IMR-90 (cell line): ENCODE measurements at regions not wholly inside any gene's neighbourhood (a gene's known extent, or its start where the extent isn't known, plus 50 kb on each side); places are given as distances from the start of the nearest gene placed in this dataset.

Experiments
- ATAC-seq: fragments of 200-7000 bp; cut with Tn5 transposase; 2 replicates; pipeline ENCODE4 v1.9.1; 2020; ENCODE audit warnings: low read depth, mild to moderate bottlenecking, moderate library complexity
- BruUV-seq: library from RNA; stranded (reverse); fragments of 400-500 nt; replicated peaks from 2 replicates; lab custom pipeline; 2021; lab: Mats Ljungman, UMichigan
- CTCF ChIA-PET: fragments of 300-600 bp; formaldehyde crosslinking; extraction: SDS; loops from one replicate; lab custom pipeline; 2021; ENCODE audit warnings: antibody characterized with exemption; lab: Yijun Ruan, JAX
- POLR2A ChIA-PET: fragments of 300-600 bp; sonication (Branson Sonifier 250); formaldehyde crosslinking; loops from one replicate; lab custom pipeline; 2022; ENCODE audit warnings: antibody characterized with exemption; ENCODE audit not compliant: unreplicated experiment; lab: Charles Lee
- DNase-seq: peaks from one replicate; pipeline ENCODE4 v3.0.0; 2013
- H2AFZ ChIP-seq: replicated peaks from 2 replicates; pipeline ENCODE3; 2013; ENCODE audit warnings: low read length, mild to moderate bottlenecking; ENCODE audit not compliant: poor library complexity
- H2AK5ac ChIP-seq: 2 replicates; pipeline ENCODE4 v1.6.1; 2013; ENCODE audit warnings: low read depth, low read length, inconsistent platforms
- H2AK9ac ChIP-seq: replicated peaks from 2 replicates; pipeline ENCODE3; 2013; ENCODE audit warnings: mild to moderate bottlenecking, low read depth, low read length, moderate library complexity; ENCODE audit not compliant: poor library complexity
- H2BK120ac ChIP-seq: 2 replicates; pipeline ENCODE4 v1.6.1; 2013; ENCODE audit warnings: low read depth, low read length, inconsistent platforms
- H2BK15ac ChIP-seq: 3 replicates; pipeline ENCODE4 v1.6.1; 2013; ENCODE audit warnings: low read depth, low read length, inconsistent platforms
- H2BK20ac ChIP-seq: 2 replicates; pipeline ENCODE4 v1.6.1; 2013; ENCODE audit warnings: low read depth, mild to moderate bottlenecking, inconsistent platforms, low read length, moderate library complexity
- H2BK5ac ChIP-seq: 2 replicates; pipeline ENCODE4 v1.6.1; 2013; ENCODE audit warnings: mild to moderate bottlenecking, low read depth, low read length, inconsistent platforms; ENCODE audit not compliant: poor library complexity, severe bottlenecking
- H3K14ac ChIP-seq: replicated peaks from 2 replicates; pipeline ENCODE4 v1.6.1; 2013; ENCODE audit warnings: low read depth, low read length, inconsistent platforms
- H3K18ac ChIP-seq: 2 replicates; pipeline ENCODE4 v1.6.1; 2013; ENCODE audit warnings: low read depth, low read length, control low read depth
- H3K23ac ChIP-seq: 2 replicates; pipeline ENCODE4 v1.6.1; 2013; ENCODE audit warnings: low read depth, low read length, inconsistent platforms
- H3K27ac ChIP-seq: 2 replicates; pipeline ENCODE4 v1.5.1; 2013; ENCODE audit warnings: mild to moderate bottlenecking, control low read depth, low read length; ENCODE audit not compliant: insufficient read depth
- H3K27me3 ChIP-seq: 2 replicates; pipeline ENCODE4 v1.6.1; 2013; ENCODE audit warnings: low read length; ENCODE audit not compliant: control insufficient read depth, insufficient read depth
- H3K36me3 ChIP-seq: 2 replicates; pipeline ENCODE4 v1.6.1; 2013; ENCODE audit warnings: low read length, mixed read lengths; ENCODE audit not compliant: control insufficient read depth, insufficient read depth
- H3K4ac ChIP-seq: 2 replicates; pipeline ENCODE4 v1.6.1; 2013; ENCODE audit warnings: low read depth, low read length, inconsistent platforms
- H3K4me1 ChIP-seq: 2 replicates; pipeline ENCODE4 v1.6.1; 2013; ENCODE audit warnings: low read length, mixed read lengths; ENCODE audit not compliant: control insufficient read depth, insufficient read depth
- H3K4me2 ChIP-seq: 2 replicates; pipeline ENCODE4 v1.6.1; 2013; ENCODE audit warnings: low read depth, mild to moderate bottlenecking, control low read depth, low read length, moderate library complexity
- H3K4me3 ChIP-seq: 2 replicates; pipeline ENCODE4 v1.5.1; 2013; ENCODE audit warnings: low read depth, mild to moderate bottlenecking, control low read depth, low read length, moderate library complexity; ENCODE audit not compliant: insufficient read depth
- H3K56ac ChIP-seq: 2 replicates; pipeline ENCODE4 v1.6.1; 2013; ENCODE audit warnings: low read length, inconsistent platforms; ENCODE audit not compliant: insufficient read depth; ENCODE audit errors: extremely low read depth
- H3K79me1 ChIP-seq, 2 experiments: 2 replicates each; pipeline ENCODE4 v1.6.1; 2013; ENCODE audit warnings: low read length in 2 of 2, inconsistent platforms in 1 of 2, low read depth in 1 of 2
- H3K9ac ChIP-seq: 2 replicates; pipeline ENCODE4 v1.6.1; 2013; ENCODE audit warnings: low read depth, low read length, control low read depth
- H3K9me1 ChIP-seq: 2 replicates; pipeline ENCODE4 v1.6.1; 2013; ENCODE audit warnings: low read length, inconsistent platforms; ENCODE audit not compliant: insufficient read depth
- H3K9me3 ChIP-seq: 2 replicates; pipeline ENCODE4 v1.6.1; 2013; ENCODE audit warnings: low read length; ENCODE audit not compliant: control insufficient read depth, insufficient read depth
- H4K20me1 ChIP-seq: 2 replicates; pipeline ENCODE4 v1.6.1; 2013; ENCODE audit warnings: low read length, inconsistent platforms; ENCODE audit not compliant: insufficient read depth
- H4K5ac ChIP-seq: 2 replicates; pipeline ENCODE4 v1.6.1; 2013; ENCODE audit warnings: mild to moderate bottlenecking, low read depth, low read length, control low read depth
- H4K8ac ChIP-seq, 2 experiments: 2 replicates each; pipeline ENCODE4 v1.6.1; 2013; ENCODE audit warnings: low read depth in 2 of 2, low read length in 2 of 2, control low read depth in 1 of 2, inconsistent platforms in 1 of 2
- H4K91ac ChIP-seq: 2 replicates; pipeline ENCODE4 v1.6.1; 2013; ENCODE audit warnings: low read depth, low read length, inconsistent platforms; ENCODE audit not compliant: insufficient read depth
- BHLHE40 ChIP-seq: fragments of 150-350 bp; IDR thresholded peaks from 2 replicates; pipeline ENCODE4 v1.6.1; 2016; ENCODE audit warnings: mild to moderate bottlenecking, low read depth, low read length
- CEBPB ChIP-seq: IDR thresholded peaks from 2 replicates; pipeline ENCODE4 v1.6.1; 2012; ENCODE audit warnings: low read depth, low read length, improper control_type of control experiment
- CHD1 ChIP-seq: IDR thresholded peaks from 2 replicates; pipeline ENCODE4 v1.6.1; 2012; ENCODE audit warnings: low read depth, low read length, improper control_type of control experiment
- FOS ChIP-seq: fragments of 150-350 bp; IDR thresholded peaks from 2 replicates; pipeline ENCODE4 v1.6.1; 2016; ENCODE audit warnings: low read depth, low read length
- MAFK ChIP-seq: IDR thresholded peaks from 2 replicates; pipeline ENCODE4 v1.6.1; 2012; ENCODE audit warnings: low read depth, low read length, improper control_type of control experiment
- MAZ ChIP-seq: IDR thresholded peaks from 2 replicates; pipeline ENCODE4 v1.6.1; 2012; ENCODE audit warnings: low read depth, mild to moderate bottlenecking, low read length, improper control_type of control experiment, moderate library complexity, borderline replicate concordance
- MXI1 ChIP-seq: IDR thresholded peaks from 2 replicates; pipeline ENCODE4 v1.6.1; 2012; ENCODE audit warnings: low read depth, mild to moderate bottlenecking, low read length, moderate library complexity, borderline replicate concordance
- NFE2L2 ChIP-seq: fragments of 150-350 bp; IDR thresholded peaks from 2 replicates; pipeline ENCODE4 v1.6.1; 2016; ENCODE audit warnings: low read depth, mild to moderate bottlenecking, low read length
- POLR2A ChIP-seq: IDR thresholded peaks from 2 replicates; pipeline ENCODE4 v1.6.1; 2012; ENCODE audit warnings: mild to moderate bottlenecking, low read depth, low read length
- RAD21 ChIP-seq: IDR thresholded peaks from 2 replicates; pipeline ENCODE4 v1.6.1; 2012; ENCODE audit warnings: low read length, improper control_type of control experiment
- RCOR1 ChIP-seq: IDR thresholded peaks from 2 replicates; pipeline ENCODE4 v1.6.1; 2012; ENCODE audit warnings: mild to moderate bottlenecking, low read length, improper control_type of control experiment; ENCODE audit not compliant: insufficient replicate concordance
- RFX5 ChIP-seq: IDR thresholded peaks from 2 replicates; pipeline ENCODE4 v1.8.0; 2012; ENCODE audit warnings: low read depth, mild to moderate bottlenecking, low read length, moderate library complexity
- SMC3 ChIP-seq: fragments of 150-350 bp; IDR thresholded peaks from 2 replicates; pipeline ENCODE4 v1.6.1; 2016; ENCODE audit warnings: low read depth, mild to moderate bottlenecking, antibody characterized with exemption, low read length, moderate library complexity
- WGBS, 2 experiments: methylation state at CpG; one replicate each; pipeline versions ENCODE4 v1.1.5 to v1.1.7; 2013; ENCODE audit warnings: missing lambda C conversion rate in 2 of 2; ENCODE audit not compliant: insufficient read length in 1 of 2; ENCODE audit errors: extremely low coverage in 2 of 2; 5-methylcytosine and 5-hydroxymethylcytosine counted together
- dilution Hi-C: fragments of 300-500 bp; cut with HindIII; formaldehyde crosslinking; loops from one replicate; pipeline ENCODE4 v1.14.3; 2018; ENCODE audit warnings: low sequenced_read_pairs; ENCODE audit not compliant: unreplicated experiment
- in situ Hi-C: fragments of 300-500 bp; cut with MboI; formaldehyde crosslinking; loops from 3 replicates; pipeline ENCODE4 v1.14.3; 2019; ENCODE audit warnings: low sequenced_read_pairs, inconsistent platforms, mixed read lengths
- intact Hi-C: fragments of 100-400 bp; cut with micrococcal nuclease; formaldehyde crosslinking; loops from 2 replicates; pipeline ENCODE4 v1.10.0; 2022
- TF ChIP-seq, protein P1 (sequence below): fragments of 150-350 bp; IDR thresholded peaks from 2 replicates; pipeline ENCODE4 v1.6.1; 2016; ENCODE audit warnings: low read depth, mild to moderate bottlenecking, low read length, moderate library complexity, borderline replicate concordance
- TF ChIP-seq, protein P2 (sequence below): conservative IDR thresholded peaks from 2 replicates; pipeline ENCODE4 v1.5.1; 2012; ENCODE audit warnings: mild to moderate bottlenecking, low read depth, low read length, improper control_type of control experiment
- TF ChIP-seq, protein P3 (sequence below): fragments of 150-350 bp; IDR thresholded peaks from 2 replicates; pipeline ENCODE4 v1.6.1; 2017; ENCODE audit warnings: mild to moderate bottlenecking, antibody characterized with exemption, low read length, low read depth

DNA sequence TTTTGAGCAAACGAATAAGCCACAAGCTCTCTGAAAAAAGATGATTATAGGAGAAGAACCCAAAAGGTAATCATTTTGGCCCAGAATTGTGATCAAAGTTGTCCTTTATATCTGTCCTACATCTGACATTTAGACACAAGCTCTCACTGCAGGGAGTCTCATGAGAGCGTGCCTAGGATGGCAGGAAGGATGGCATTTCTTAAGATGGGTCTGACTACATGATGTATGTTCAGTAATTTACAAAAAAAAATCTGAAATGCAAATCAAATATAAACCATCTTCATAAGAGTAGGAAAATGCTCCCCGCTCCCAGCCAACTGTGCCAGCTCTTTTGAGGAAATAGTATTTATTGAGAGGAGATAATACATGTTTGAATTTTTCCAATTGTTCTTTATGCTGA, 81.0 kb upstream of the MBNL2 start:
- peak overlapping the region; percentile 78; the same call in 1 of the 3 replicates for H2BK15ac ChIP-seq
- no peaks in the 10 kb centered on the region for H3K9me3 ChIP-seq
- in situ Hi-C loops, result no loop called here
- peak overlapping the region; percentile 70; the same call in 1 of the 2 replicates for H3K23ac ChIP-seq
- H3K18ac ChIP-seq, result peak overlapping the region; percentile 90
- peak overlapping the region; percentile 58 for H3K14ac ChIP-seq
- no peaks in the 10 kb centered on the region for H3K27me3 ChIP-seq
- ChIA-PET CTCF (interaction anchor here (0.7 to 1.3 kb wide), 8 partner anchors 31 to 1161 kb away, joined by 3 to 4 read pairs (median 3); no protein-coding TSS in a partner anchor), POLR2A (interaction anchor here (0.6 kb wide), 1 partner anchor 26 kb away, joined by 3 read pairs; no protein-coding TSS in a partner anchor)
- H2AK5ac ChIP-seq, result peak overlapping the region; percentile 80
- H3K4ac ChIP-seq, result peak overlapping the region; percentile 87
- no peak overlapping the region for H2AFZ ChIP-seq
- H4K91ac ChIP-seq, result peak overlapping the region; percentile 82
- H2BK120ac ChIP-seq, result peak overlapping the region; percentile 94
- H3K79me1 ChIP-seq, result no peaks in the 10 kb centered on the region
- no CpG with 5 or more reads among the region's 3 CpGs for WGBS, 2 experiments
- ATAC-seq (peak; percentile 12; the same call in 1 of the 2 replicates), DNase-seq (no peak)
- H2BK5ac ChIP-seq, result peak overlapping the region; percentile 66
- H3K27ac ChIP-seq, result peak overlapping the region; percentile 81; the same call in 1 of the 2 replicates
- peaks cover 13% of the 10 kb centered on the region for H3K4me1 ChIP-seq
- H3K36me3 ChIP-seq, result no peaks in the 10 kb centered on the region
- TF ChIP-seq RAD21, result no peak
- TF ChIP-seq FOS, result no peak
- no peak for TF ChIP-seq NFE2L2
- no peak for TF ChIP-seq MAZ
- TF ChIP-seq MAFK, result no peak
- TF ChIP-seq CHD1, result no peak
- TF ChIP-seq RFX5, result no peak
- no peak for TF ChIP-seq BHLHE40
- no peak for TF ChIP-seq MXI1
- TF ChIP-seq, protein P1, sequence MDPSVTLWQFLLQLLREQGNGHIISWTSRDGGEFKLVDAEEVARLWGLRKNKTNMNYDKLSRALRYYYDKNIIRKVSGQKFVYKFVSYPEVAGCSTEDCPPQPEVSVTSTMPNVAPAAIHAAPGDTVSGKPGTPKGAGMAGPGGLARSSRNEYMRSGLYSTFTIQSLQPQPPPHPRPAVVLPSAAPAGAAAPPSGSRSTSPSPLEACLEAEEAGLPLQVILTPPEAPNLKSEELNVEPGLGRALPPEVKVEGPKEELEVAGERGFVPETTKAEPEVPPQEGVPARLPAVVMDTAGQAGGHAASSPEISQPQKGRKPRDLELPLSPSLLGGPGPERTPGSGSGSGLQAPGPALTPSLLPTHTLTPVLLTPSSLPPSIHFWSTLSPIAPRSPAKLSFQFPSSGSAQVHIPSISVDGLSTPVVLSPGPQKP, result no peak
- TF ChIP-seq, protein P2, sequence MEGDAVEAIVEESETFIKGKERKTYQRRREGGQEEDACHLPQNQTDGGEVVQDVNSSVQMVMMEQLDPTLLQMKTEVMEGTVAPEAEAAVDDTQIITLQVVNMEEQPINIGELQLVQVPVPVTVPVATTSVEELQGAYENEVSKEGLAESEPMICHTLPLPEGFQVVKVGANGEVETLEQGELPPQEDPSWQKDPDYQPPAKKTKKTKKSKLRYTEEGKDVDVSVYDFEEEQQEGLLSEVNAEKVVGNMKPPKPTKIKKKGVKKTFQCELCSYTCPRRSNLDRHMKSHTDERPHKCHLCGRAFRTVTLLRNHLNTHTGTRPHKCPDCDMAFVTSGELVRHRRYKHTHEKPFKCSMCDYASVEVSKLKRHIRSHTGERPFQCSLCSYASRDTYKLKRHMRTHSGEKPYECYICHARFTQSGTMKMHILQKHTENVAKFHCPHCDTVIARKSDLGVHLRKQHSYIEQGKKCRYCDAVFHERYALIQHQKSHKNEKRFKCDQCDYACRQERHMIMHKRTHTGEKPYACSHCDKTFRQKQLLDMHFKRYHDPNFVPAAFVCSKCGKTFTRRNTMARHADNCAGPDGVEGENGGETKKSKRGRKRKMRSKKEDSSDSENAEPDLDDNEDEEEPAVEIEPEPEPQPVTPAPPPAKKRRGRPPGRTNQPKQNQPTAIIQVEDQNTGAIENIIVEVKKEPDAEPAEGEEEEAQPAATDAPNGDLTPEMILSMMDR, result no peak
- TF ChIP-seq POLR2A, result no peak
- no peak for TF ChIP-seq RCOR1
- TF ChIP-seq, protein P3, sequence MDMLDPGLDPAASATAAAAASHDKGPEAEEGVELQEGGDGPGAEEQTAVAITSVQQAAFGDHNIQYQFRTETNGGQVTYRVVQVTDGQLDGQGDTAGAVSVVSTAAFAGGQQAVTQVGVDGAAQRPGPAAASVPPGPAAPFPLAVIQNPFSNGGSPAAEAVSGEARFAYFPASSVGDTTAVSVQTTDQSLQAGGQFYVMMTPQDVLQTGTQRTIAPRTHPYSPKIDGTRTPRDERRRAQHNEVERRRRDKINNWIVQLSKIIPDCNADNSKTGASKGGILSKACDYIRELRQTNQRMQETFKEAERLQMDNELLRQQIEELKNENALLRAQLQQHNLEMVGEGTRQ, result no peak
- TF ChIP-seq CEBPB, result no peak
- no peak for TF ChIP-seq SMC3
- H2AK9ac ChIP-seq, result no peak overlapping the region
- BruUV-seq, result no TSS peak
- peak overlapping the region; percentile 73 for H3K56ac ChIP-seq
- H3K4me2 ChIP-seq, result peak overlapping the region; percentile 66
- intact Hi-C loops, result no loop called here
- H2BK20ac ChIP-seq, result peak overlapping the region; percentile 92
- H3K9me1 ChIP-seq, result peaks cover 12% of the 10 kb centered on the region
- peak overlapping the region; percentile 38 to 56; a peak in 2 of 4 replicates for H4K8ac ChIP-seq
- H3K4me3 ChIP-seq, result no peak overlapping the region
- H4K20me1 ChIP-seq, result no peaks in the 10 kb centered on the region
- dilution Hi-C loops, result no loop called here
- H4K5ac ChIP-seq, result peak overlapping the region; percentile 60
- no peak overlapping the region for H3K9ac ChIP-seq
